H1 (cell line): ENCODE measurements at regions not wholly inside any gene's neighbourhood (a gene's known extent, or its start where the extent isn't known, plus 50 kb on each side); places are given as distances from the start of the nearest gene placed in this dataset.

ENCODE experiments used
- CTCF ChIA-PET: fragments of 300-600 bp; sonication (Branson Sonifier 250); formaldehyde crosslinking; loops from one replicate; lab custom pipeline; 2021; ENCODE audit not compliant: partially characterized antibody; lab: Charles Lee
- POLR2A ChIA-PET: fragments of 300-600 bp; sonication (Branson Sonifier 250); formaldehyde crosslinking; loops from one replicate; lab custom pipeline; 2021; ENCODE audit warnings: inconsistent platforms; ENCODE audit not compliant: partially characterized antibody; lab: Charles Lee
- DNase-seq, 2 experiments: peaks; one replicate each; pipeline versions ENCODE4 v3.0.0 to v3.0.0-alpha.2; 2010 to 2022; ENCODE audit warnings: low spot score in 2 of 2, low read depth in 1 of 2, mixed read lengths in 1 of 2
- FAIRE-seq: peaks from 2 replicates; lab custom pipeline; 2011; peaks lifted over from hg19 to GRCh38; lab: Jason Lieb, UNC
- H2AFZ ChIP-seq: 2 replicates; pipeline ENCODE4 v1.8.1; 2012; ENCODE audit warnings: low read length, inconsistent platforms
- H2AK5ac ChIP-seq: 2 replicates; pipeline ENCODE4 v1.6.1; 2013; ENCODE audit warnings: low read depth, low read length
- H2BK120ac ChIP-seq: replicated peaks from 2 replicates; pipeline ENCODE3; 2013; ENCODE audit warnings: low read depth, low read length, inconsistent platforms
- H2BK12ac ChIP-seq: 2 replicates; pipeline ENCODE4 v1.6.1; 2013; ENCODE audit warnings: low read depth, low read length
- H2BK15ac ChIP-seq: 2 replicates; pipeline ENCODE4 v1.6.1; 2013; ENCODE audit warnings: low read length
- H2BK20ac ChIP-seq: 2 replicates; pipeline ENCODE4 v1.6.1; 2013; ENCODE audit warnings: low read length
- H2BK5ac ChIP-seq: 2 replicates; pipeline ENCODE4 v1.6.1; 2013; ENCODE audit warnings: low read depth, low read length
- H3K14ac ChIP-seq: 2 replicates; pipeline ENCODE4 v1.6.1; 2013; ENCODE audit warnings: inconsistent platforms; ENCODE audit not compliant: insufficient read length
- H3K18ac ChIP-seq: 2 replicates; pipeline ENCODE4 v1.6.1; 2013; ENCODE audit warnings: low read length; ENCODE audit errors: extremely low read depth
- H3K23ac ChIP-seq: 2 replicates; pipeline ENCODE4 v1.6.1; 2013; ENCODE audit warnings: inconsistent platforms; ENCODE audit not compliant: insufficient read length
- H3K23me2 ChIP-seq: 2 replicates; pipeline ENCODE4 v1.6.1; 2013; ENCODE audit warnings: low read depth, low read length
- H3K27ac ChIP-seq: 2 replicates; pipeline ENCODE4 v1.6.1; 2011; ENCODE audit warnings: low read depth, low read length, inconsistent platforms
- H3K27me3 ChIP-seq, 4 experiments: replicated peaks in 1 of 4; 1 replicate in 1 of 4; 2 replicates in 3 of 4; pipeline versions ENCODE4 v1.6.1 to v1.8.1; 2011 to 2013; ENCODE audit warnings: low read length in 3 of 4, mild to moderate bottlenecking in 3 of 4, inconsistent platforms in 2 of 4, mixed read lengths in 2 of 4, moderate library complexity in 1 of 4; ENCODE audit not compliant: control insufficient read depth in 3 of 4, insufficient read depth in 3 of 4; ENCODE audit errors: extremely low read depth in 1 of 4
- H3K36me3 ChIP-seq, 4 experiments: 2 replicates each; pipeline versions ENCODE4 v1.6.1 to v1.8.1; 2011 to 2013; ENCODE audit warnings: mild to moderate bottlenecking in 4 of 4, low read length in 3 of 4, moderate library complexity in 2 of 4, control low read depth in 1 of 4, inconsistent platforms in 1 of 4; ENCODE audit not compliant: insufficient read depth in 4 of 4, control insufficient read depth in 2 of 4
- H3K4ac ChIP-seq: replicated peaks from 2 replicates; pipeline ENCODE3; 2013; ENCODE audit warnings: low read length, low read depth, mixed read lengths, inconsistent platforms; ENCODE audit not compliant: insufficient read length
- H3K4me1 ChIP-seq, 4 experiments: replicated peaks in 1 of 4; 1 replicate in 1 of 4; 2 replicates in 3 of 4; pipeline versions ENCODE4 v1.6.1 to v1.8.1; 2011 to 2013; ENCODE audit warnings: low read length in 3 of 4, inconsistent platforms in 2 of 4, mixed read lengths in 1 of 4; ENCODE audit not compliant: insufficient read depth in 4 of 4, control insufficient read depth in 3 of 4
- H3K4me2 ChIP-seq, 2 experiments: 2 replicates each; pipeline versions ENCODE4 v1.6.1 to v1.8.1; 2011 to 2013; ENCODE audit warnings: low read depth in 2 of 2, low read length in 2 of 2, control low read depth in 1 of 2, inconsistent platforms in 1 of 2, mild to moderate bottlenecking in 1 of 2; ENCODE audit not compliant: insufficient read depth in 1 of 2
- H3K4me3 ChIP-seq, 4 experiments: fragments of 200-600, 300-600 bp in 1 of 4; sonication (generic), shearing (Covaris generic), sonication (Bioruptor Twin) in 1 of 4; 2 replicates each; pipeline versions ENCODE4 v1.5.1 to v1.8.1; 2011 to 2016; ENCODE audit warnings: low read length in 4 of 4, low read depth in 3 of 4, control low read depth in 2 of 4, inconsistent platforms in 2 of 4, mild to moderate bottlenecking in 2 of 4, mixed read lengths in 1 of 4, moderate library complexity in 1 of 4; ENCODE audit not compliant: insufficient read depth in 2 of 4; ENCODE audit errors: extremely low read depth in 1 of 4
- H3K56ac ChIP-seq: replicated peaks from 2 replicates; pipeline ENCODE3; 2013; ENCODE audit warnings: low read depth, mild to moderate bottlenecking, mixed read lengths, low read length, inconsistent platforms; ENCODE audit not compliant: insufficient read length
- H3K79me1 ChIP-seq: 2 replicates; pipeline ENCODE4 v1.6.1; 2013; ENCODE audit warnings: low read depth, low read length, control low read depth
- H3K79me2 ChIP-seq, 2 experiments: 2 replicates each; pipeline versions ENCODE4 v1.6.1 to v1.8.1; 2012 to 2013; ENCODE audit warnings: low read length in 2 of 2, mild to moderate bottlenecking in 2 of 2, inconsistent platforms in 1 of 2; ENCODE audit not compliant: insufficient read depth in 2 of 2, control insufficient read depth in 1 of 2
- H3K9ac ChIP-seq, 4 experiments: replicated peaks in 1 of 4; 1 replicate in 1 of 4; 2 replicates in 3 of 4; pipeline versions ENCODE4 v1.6.1 to v1.8.1; 2011 to 2013; ENCODE audit warnings: low read depth in 3 of 4, low read length in 3 of 4, control low read depth in 2 of 4, mild to moderate bottlenecking in 2 of 4, moderate library complexity in 2 of 4, inconsistent platforms in 1 of 4; ENCODE audit errors: extremely low read depth in 1 of 4
- H3K9me3 ChIP-seq, 2 experiments: 2 replicates each; pipeline versions ENCODE4 v1.6.1 to v1.8.1; 2012 to 2013; ENCODE audit warnings: mild to moderate bottlenecking in 2 of 2, moderate library complexity in 2 of 2, control low read depth in 1 of 2, inconsistent platforms in 1 of 2, low read depth in 1 of 2, low read length in 1 of 2, mixed read lengths in 1 of 2; ENCODE audit not compliant: insufficient read depth in 2 of 2
- H4K20me1 ChIP-seq, 2 experiments: replicated peaks in 1 of 2; 2 replicates each; pipeline versions ENCODE3 to v1.8.1; 2011 to 2013; ENCODE audit warnings: inconsistent platforms in 2 of 2, low read length in 2 of 2, mild to moderate bottlenecking in 1 of 2; ENCODE audit not compliant: insufficient read depth in 2 of 2, control insufficient read depth in 1 of 2
- H4K5ac ChIP-seq: 2 replicates; pipeline ENCODE4 v1.6.1; 2013; ENCODE audit warnings: low read length, low read depth, mixed read lengths, inconsistent platforms; ENCODE audit not compliant: insufficient read length
- H4K8ac ChIP-seq: 2 replicates; pipeline ENCODE4 v1.8.0; 2013; ENCODE audit warnings: mild to moderate bottlenecking, moderate library complexity, low read length, inconsistent platforms; ENCODE audit not compliant: insufficient read depth; ENCODE audit errors: extremely low read depth
- H4K91ac ChIP-seq: replicated peaks from 2 replicates; pipeline ENCODE3; 2013; ENCODE audit warnings: low read length, mixed read lengths, inconsistent platforms; ENCODE audit not compliant: insufficient read length
- RFX5 ChIP-seq: IDR thresholded peaks from 2 replicates; pipeline ENCODE4 v1.6.1; 2011; ENCODE audit warnings: low read depth, low read length, improper control_type of control experiment, borderline replicate concordance
- TAF7 ChIP-seq: optimal IDR thresholded peaks from 2 replicates; pipeline ENCODE3; 2011; ENCODE audit warnings: low read depth, mild to moderate bottlenecking, inconsistent platforms, low read length, moderate library complexity, borderline replicate concordance
- ZNF274 ChIP-seq: IDR thresholded peaks from 2 replicates; pipeline ENCODE4 v1.7.0; 2012; ENCODE audit warnings: low read length, borderline replicate concordance; ENCODE audit errors: extremely low read depth
- WGBS, 2 experiments: shearing (Covaris generic) in 1 of 2; methylation state at CpG; one replicate each; pipeline versions ENCODE4 v1.1.6 to v1.1.7; 2013 to 2015; ENCODE audit warnings: low lambda C conversion rate in 2 of 2, mixed read lengths in 2 of 2, inconsistent platforms in 1 of 2, low coverage in 1 of 2, missing lambda C conversion rate in 1 of 2; ENCODE audit not compliant: insufficient replicate concordance in 2 of 2, insufficient coverage in 1 of 2, insufficient read length in 1 of 2; ENCODE audit errors: extremely low coverage in 1 of 2, missing lambda C conversion rate in 1 of 2; 5-methylcytosine and 5-hydroxymethylcytosine counted together

DNA sequence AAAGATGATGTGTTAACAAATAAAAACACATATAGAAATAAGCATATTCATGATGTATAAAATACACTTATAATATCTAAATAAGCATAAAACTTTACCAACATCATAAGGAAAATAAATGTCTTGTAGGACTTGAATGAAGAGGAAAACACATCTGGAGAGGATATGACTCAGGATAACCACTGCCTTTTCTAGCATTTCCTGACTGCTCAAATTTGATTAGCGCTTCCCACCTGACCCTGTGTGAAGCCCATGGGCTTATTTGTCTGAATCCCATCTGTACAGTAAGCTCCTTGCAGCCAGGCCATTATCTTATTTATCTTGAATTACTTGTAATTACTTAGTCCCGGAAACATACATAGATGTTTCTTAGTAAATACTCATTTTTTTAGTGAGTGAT lies 608.6 kb downstream of the COL12A1 start:
- ChIA-PET POLR2A (no interaction called here), CTCF (no interaction called here)
- H3K18ac ChIP-seq = no peak overlapping the region
- no peak overlapping the region for H2BK15ac ChIP-seq
- H4K91ac ChIP-seq = no peak overlapping the region
- H3K79me2 ChIP-seq = no peaks in the 10 kb centered on the region
- H2AFZ ChIP-seq = no peak overlapping the region
- no peaks in the 10 kb centered on the region for H3K79me1 ChIP-seq
- no peaks in the 10 kb centered on the region for H3K9me3 ChIP-seq
- no peak overlapping the region for H2AK5ac ChIP-seq
- no peak overlapping the region for H3K23ac ChIP-seq
- no peak overlapping the region for H3K9ac ChIP-seq
- no peak overlapping the region for H4K5ac ChIP-seq
- no peak overlapping the region for H3K14ac ChIP-seq
- no peak overlapping the region for H2BK5ac ChIP-seq
- H3K23me2 ChIP-seq = no peaks in the 10 kb centered on the region
- H2BK120ac ChIP-seq = no peak overlapping the region
- H3K56ac ChIP-seq = no peak overlapping the region
- no peak overlapping the region for H2BK12ac ChIP-seq
- H4K20me1 ChIP-seq = no peaks in the 10 kb centered on the region
- no peak overlapping the region for H4K8ac ChIP-seq
- no peak overlapping the region for H3K4me3 ChIP-seq
- no peak for FAIRE-seq
- no peaks in the 10 kb centered on the region for H3K27me3 ChIP-seq
- no peaks in the 10 kb centered on the region for H3K36me3 ChIP-seq
- H3K4ac ChIP-seq = no peak overlapping the region
- no peaks in the 10 kb centered on the region for H3K4me1 ChIP-seq
- H3K27ac ChIP-seq = no peak overlapping the region
- DNase-seq = no peak
- no peak overlapping the region for H2BK20ac ChIP-seq
- no peak overlapping the region for H3K4me2 ChIP-seq
- WGBS, 2 experiments = 91% methylated on average over 2 of the region's 2 CpGs; no CpG with 5 or more reads in 1 of the 2 experiments
- TF ChIP-seq ZNF274 (no peak), TAF7 (no peak), RFX5 (no peak)
